GM11168 (cell line): ENCODE measurements at regions not wholly inside any gene's neighbourhood (a gene's known extent, or its start where the extent isn't known, plus 50 kb on each side); places are given as distances from the start of the nearest gene placed in this dataset.
"Not testable (repeated sequence)": the region's sequence is repeated elsewhere in the genome, so short reads cannot be mapped to it uniquely, and the experiment has no call there.

Experiments
- in situ Hi-C: fragments of 300-500 bp; cut with MboI; formaldehyde crosslinking; loops from one replicate; pipeline ENCODE4 v1.12.0; 2022; ENCODE audit warnings: low sequenced_read_pairs; ENCODE audit not compliant: unreplicated experiment

GRCh38 chr20:26219546-26219945 lies 522.9 kb upstream of the ZNF337 start:
- in situ Hi-C loops: not testable (repeated sequence)

GRCh38 chr20:26218301-26218700 lies 521.6 kb upstream of the ZNF337 start:
- in situ Hi-C loops: no loop called here

DNA sequence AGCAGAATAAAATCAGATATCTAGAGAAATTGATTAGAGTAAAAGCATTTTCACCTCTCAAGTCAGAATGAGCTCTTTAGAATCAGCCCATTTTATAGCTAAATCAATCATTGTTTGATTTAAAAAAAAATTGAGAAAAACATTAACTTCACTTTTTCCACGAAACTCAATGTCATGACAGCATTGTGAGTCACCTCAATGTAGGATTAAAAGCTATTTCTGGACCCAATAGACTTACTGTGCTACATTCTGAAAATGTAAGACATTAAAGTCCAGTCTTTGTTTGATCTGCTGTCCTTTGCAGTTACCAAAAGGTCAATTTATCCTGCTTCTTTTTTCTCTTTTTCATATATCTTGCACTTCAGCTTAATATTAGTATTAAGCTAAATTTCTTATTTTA lies 519.4 kb upstream of the ZNF337 start:
- in situ Hi-C loops: no loop called here

GRCh38 chr20:26214991-26215390 lies 518.3 kb upstream of the ZNF337 start:
- in situ Hi-C loops: no loop called here

GRCh38 chr20:26209171-26209941 lies 512.7 kb upstream of the ZNF337 start:
- in situ Hi-C loops: no loop called here

GRCh38 chr20:26208296-26209091 lies 511.8 kb upstream of the ZNF337 start:
- in situ Hi-C loops: no loop called here

GRCh38 chr20:26207967-26208295 lies 511.3 kb upstream of the ZNF337 start:
- in situ Hi-C loops: not testable (repeated sequence)

DNA sequence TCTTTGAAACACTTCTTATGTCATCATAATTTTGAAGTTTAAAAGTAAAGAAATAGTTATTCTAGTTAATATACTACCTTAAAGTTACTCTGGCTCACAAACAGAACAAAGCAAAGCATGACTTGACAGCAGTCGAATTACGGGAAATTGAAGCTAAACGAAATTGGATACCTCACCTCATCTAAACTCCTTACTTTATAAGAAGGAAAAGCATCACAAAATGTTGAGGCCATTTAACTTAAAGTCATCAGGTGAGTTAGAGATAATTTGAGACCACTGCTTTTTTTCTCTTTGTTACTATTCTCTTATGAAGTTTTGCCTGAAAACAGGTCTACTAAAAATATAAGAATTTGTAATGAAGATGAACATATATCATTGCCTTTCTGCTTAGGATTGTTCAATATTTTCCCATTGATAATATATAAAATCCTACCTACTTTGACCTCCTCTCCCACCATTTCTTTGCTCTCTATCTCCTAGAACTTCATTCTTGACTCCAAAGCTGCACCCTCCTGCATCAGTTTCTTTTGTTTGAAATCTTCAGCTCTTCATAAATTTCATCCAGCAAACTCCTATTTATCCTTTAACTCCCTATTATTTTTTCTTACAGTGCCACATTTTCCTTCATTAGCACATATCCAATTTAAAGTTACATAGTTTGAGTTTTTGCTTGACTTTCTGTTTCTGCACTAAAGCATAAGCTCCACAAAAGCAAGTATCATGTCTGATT lies 510.7 kb upstream of the ZNF337 start:
- in situ Hi-C loops: no loop called here

DNA sequence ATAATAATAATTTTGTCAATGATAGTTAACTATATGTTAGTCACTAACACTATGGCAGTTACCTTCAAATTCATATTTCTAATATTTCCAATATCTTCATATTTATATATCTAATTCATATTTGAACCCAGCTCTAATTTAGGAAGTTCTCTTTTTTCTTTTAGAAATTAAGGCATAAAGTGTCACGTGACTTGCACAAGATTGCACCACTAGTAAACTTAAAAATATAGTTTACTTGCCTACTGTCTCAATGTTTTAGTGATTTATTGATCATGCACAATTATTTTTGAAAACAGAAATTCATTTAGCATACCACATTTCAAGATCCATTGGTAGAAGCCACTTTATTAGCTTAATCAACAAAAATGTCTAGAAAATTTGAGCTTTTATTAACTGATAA lies 508.7 kb upstream of the ZNF337 start:
- in situ Hi-C loops: no loop called here

- in situ Hi-C loops: not testable (repeated sequence)
Measured at GRCh38 chr20:26201026-26201425, 504.4 kb upstream of the ZNF337 start.

- in situ Hi-C loops: not testable (repeated sequence)
Measured at GRCh38 chr20:26187329-26187728, 490.7 kb upstream of the ZNF337 start.

- in situ Hi-C loops: not testable (repeated sequence)
Measured at GRCh38 chr20:26183720-26184119, 487.1 kb upstream of the ZNF337 start.

DNA sequence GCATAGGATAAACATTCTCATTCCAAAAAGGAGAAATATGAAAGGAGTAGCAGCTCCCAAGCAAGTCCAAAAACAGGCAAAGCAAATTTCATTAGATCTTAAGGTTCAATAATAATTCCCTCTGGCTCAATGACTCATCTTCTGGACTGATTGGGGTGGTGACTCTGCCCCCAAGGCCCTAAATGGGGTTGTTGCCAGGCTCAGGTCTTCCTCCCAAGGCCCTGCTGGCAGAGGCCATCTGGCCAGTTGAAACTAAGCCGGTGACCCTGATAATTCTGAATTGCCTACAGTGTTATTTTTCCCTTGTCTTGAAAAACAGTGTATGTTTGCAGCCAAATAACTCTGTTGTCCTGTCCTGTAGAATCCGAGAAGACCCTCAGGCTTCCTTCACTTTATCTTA lies 484.7 kb upstream of the ZNF337 start:
- in situ Hi-C loops: not testable (repeated sequence)

GRCh38 chr20:26171875-26172274 lies 475.2 kb upstream of the ZNF337 start:
- in situ Hi-C loops: not testable (repeated sequence)

DNA sequence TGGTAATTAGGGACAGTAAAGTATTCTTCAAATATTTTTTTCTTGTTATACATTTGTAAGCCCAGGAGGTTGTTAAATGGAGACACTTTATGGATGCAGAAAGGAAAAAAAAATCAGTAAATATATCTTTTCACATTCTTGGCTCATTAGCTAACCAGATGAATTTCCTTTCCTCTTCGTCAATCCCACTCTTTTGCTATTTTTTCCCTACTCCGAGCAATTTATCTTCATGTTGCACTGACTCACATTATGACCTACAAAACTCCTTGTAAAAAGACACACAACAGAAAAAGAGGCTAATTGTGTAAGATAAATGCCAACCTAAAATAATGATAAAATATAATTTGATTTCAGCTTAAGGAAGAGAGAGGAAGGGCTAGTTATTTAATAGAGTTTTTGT lies 472.9 kb upstream of the ZNF337 start:
- in situ Hi-C loops: no loop called here

DNA sequence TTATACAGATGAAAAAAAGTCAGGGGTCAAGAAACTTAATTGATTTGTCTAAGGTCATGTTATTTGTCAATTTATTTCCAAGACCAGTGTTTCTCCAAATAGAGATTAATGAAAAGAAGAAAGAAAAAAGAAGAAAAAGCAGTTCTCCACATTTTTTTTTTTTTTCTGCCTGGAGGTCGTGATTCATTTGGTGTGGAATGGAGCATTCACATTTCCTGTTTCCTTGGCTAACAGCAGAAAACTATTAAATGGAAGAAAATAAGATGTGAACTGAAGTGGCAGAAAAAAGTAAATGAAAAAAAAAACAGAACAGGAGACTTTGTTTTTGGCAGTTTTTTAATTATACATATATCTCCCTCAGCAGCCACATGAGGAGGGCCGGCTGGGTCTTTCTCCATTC lies 470.8 kb upstream of the ZNF337 start:
- in situ Hi-C loops: no loop called here

GRCh38 chr20:26163890-26164289 lies 467.2 kb upstream of the ZNF337 start:
- in situ Hi-C loops: no loop called here

GRCh38 chr20:26163151-26163550 lies 466.5 kb upstream of the ZNF337 start:
- in situ Hi-C loops: not testable (repeated sequence)

DNA sequence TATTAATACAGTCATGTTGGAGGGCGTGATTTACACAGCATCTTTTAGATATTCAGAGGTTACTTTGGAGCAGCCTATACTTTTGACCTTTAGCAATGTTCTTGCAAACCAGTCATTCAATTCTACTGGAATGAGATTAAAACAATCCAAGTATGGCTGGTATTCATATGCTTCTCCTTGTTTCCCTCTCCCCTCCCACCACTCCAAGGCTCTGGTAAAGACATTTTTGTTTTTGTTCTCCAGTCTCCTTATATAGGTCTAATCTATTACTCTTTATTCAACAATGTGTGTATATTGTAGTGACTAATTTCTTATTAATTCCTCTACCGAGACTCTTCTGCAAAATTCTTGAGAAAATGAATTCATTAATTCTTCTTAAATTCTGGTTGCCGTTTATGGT lies 465.1 kb upstream of the ZNF337 start:
- in situ Hi-C loops: not testable (repeated sequence)

- in situ Hi-C loops: not testable (repeated sequence)
Measured at GRCh38 chr20:26160916-26161315, 464.3 kb upstream of the ZNF337 start.

- in situ Hi-C loops: no loop called here
Measured at GRCh38 chr20:26154224-26154623, 457.6 kb upstream of the ZNF337 start.
